Urinary bladder (tissue), 3 donors: ENCODE measurements at regions not wholly inside any gene's neighbourhood (a gene's known extent, or its start where the extent isn't known, plus 50 kb on each side); places are given as distances from the start of the nearest gene placed in this dataset.

Experiments used
- DNase-seq: peaks from one replicate; pipeline ENCODE4 v3.0.0-alpha.2; 2015; ENCODE audit errors: extremely low spot score
- H3K27ac ChIP-seq: one replicate; pipeline ENCODE4 v1.5.1; 2013; ENCODE audit warnings: low read depth, mild to moderate bottlenecking, moderate library complexity
- H3K36me3 ChIP-seq: one replicate; pipeline ENCODE4 v1.6.1; 2013; ENCODE audit warnings: mild to moderate bottlenecking, moderate library complexity; ENCODE audit not compliant: insufficient read depth
- H3K4me1 ChIP-seq: one replicate; pipeline ENCODE4 v1.6.1; 2013; ENCODE audit warnings: mild to moderate bottlenecking, moderate library complexity; ENCODE audit not compliant: insufficient read depth
- H3K4me3 ChIP-seq: one replicate; pipeline ENCODE4 v1.5.1; 2013; ENCODE audit warnings: low read depth, low read length
- WGBS: extraction: QIAGEN DNeasy Blood & Tissue Kit; methylation state at CpG from one replicate; pipeline ENCODE4 v1.1.7; 2013; 5-methylcytosine and 5-hydroxymethylcytosine counted together
- donor health status: healthy with polysubstance abuse.
- donor health status: healthy.

GRCh38 chr9:20205821-20206220 is 416.5 kb downstream of the MLLT3 start:
- H3K36me3 ChIP-seq = no peaks in the 10 kb centered on the region
- no peak overlapping the region for H3K27ac ChIP-seq
- no peak for DNase-seq
- WGBS = 59% methylated on average over 2 of the region's 2 CpGs
- H3K4me1 ChIP-seq = no peaks in the 10 kb centered on the region
- H3K4me3 ChIP-seq = no peak overlapping the region

GRCh38 chr9:20200991-20201431 is 412.2 kb upstream of the SLC24A2 start:
- Histone ChIP-seq H3K27ac (no peak overlapping the region), H3K4me3 (no peak overlapping the region), H3K4me1 (no peaks in the 10 kb centered on the region), H3K36me3 (no peaks in the 10 kb centered on the region)
- no peak for DNase-seq
- WGBS = 16% methylated on average over 1 of the region's 1 CpG

GRCh38 chr9:20200581-20200980 is 411.7 kb upstream of the SLC24A2 start:
- DNase-seq = no peak
- no peaks in the 10 kb centered on the region for H3K36me3 ChIP-seq
- no peak overlapping the region for H3K27ac ChIP-seq
- WGBS = 88% methylated on average over 2 of the region's 2 CpGs
- H3K4me3 ChIP-seq = no peak overlapping the region
- H3K4me1 ChIP-seq = no peaks in the 10 kb centered on the region

GRCh38 chr9:20199111-20199510 is 410.3 kb upstream of the SLC24A2 start:
- 96% methylated on average over 2 of the region's 2 CpGs for WGBS
- no peak for DNase-seq

GRCh38 chr9:20197976-20198685 is 409.3 kb upstream of the SLC24A2 start:
- 27% methylated on average over 7 of the region's 7 CpGs for WGBS
- peak; percentile 64 for DNase-seq
- Histone ChIP-seq H3K4me3 (no peak overlapping the region), H3K27ac (no peak overlapping the region), H3K4me1 (no peaks in the 10 kb centered on the region), H3K36me3 (no peaks in the 10 kb centered on the region)

More at GRCh38 chr9:20199111-20199510, 410.3 kb upstream of the SLC24A2 start:
- H3K4me1 ChIP-seq = no peaks in the 10 kb centered on the region
- no peaks in the 10 kb centered on the region for H3K36me3 ChIP-seq
- no peak overlapping the region for H3K27ac ChIP-seq
- H3K4me3 ChIP-seq = no peak overlapping the region

- 80% methylated on average over 4 of the region's 4 CpGs for WGBS
- no peaks in the 10 kb centered on the region for H3K36me3 ChIP-seq
- no peak overlapping the region for H3K27ac ChIP-seq
- no peaks in the 10 kb centered on the region for H3K4me1 ChIP-seq
- DNase-seq = no peak
- no peak overlapping the region for H3K4me3 ChIP-seq
Observed at GRCh38 chr9:20191228-20191840, 402.5 kb upstream of the SLC24A2 start.

GRCh38 chr9:20189871-20190270 is 401.0 kb upstream of the SLC24A2 start:
- no peak for DNase-seq
- H3K4me1 ChIP-seq = peaks cover 2% of the 10 kb centered on the region
- 73% methylated on average over 4 of the region's 4 CpGs for WGBS
- no peak overlapping the region for H3K4me3 ChIP-seq
- no peaks in the 10 kb centered on the region for H3K36me3 ChIP-seq
- no peak overlapping the region for H3K27ac ChIP-seq

- Histone ChIP-seq H3K4me3 (no peak overlapping the region), H3K4me1 (peaks cover 2% of the 10 kb centered on the region), H3K27ac (no peak overlapping the region), H3K36me3 (no peaks in the 10 kb centered on the region)
- 51% methylated on average over 6 of the region's 6 CpGs for WGBS
- no peak for DNase-seq
Observed at GRCh38 chr9:20188616-20189369, 400.0 kb upstream of the SLC24A2 start.

- 50% methylated on average over 2 of the region's 2 CpGs for WGBS
- Histone ChIP-seq H3K4me3 (no peak overlapping the region), H3K36me3 (no peaks in the 10 kb centered on the region), H3K27ac (no peak overlapping the region), H3K4me1 (peaks cover 2% of the 10 kb centered on the region)
- no peak for DNase-seq
Observed at GRCh38 chr9:20187318-20187717, 398.5 kb upstream of the SLC24A2 start.

GRCh38 chr9:20186823-20187222 is 398.0 kb upstream of the SLC24A2 start:
- H3K4me1 ChIP-seq = peaks cover 2% of the 10 kb centered on the region
- H3K27ac ChIP-seq = no peak overlapping the region
- DNase-seq = no peak
- no peaks in the 10 kb centered on the region for H3K36me3 ChIP-seq
- no peak overlapping the region for H3K4me3 ChIP-seq

GRCh38 chr9:20186231-20186630 is 397.4 kb upstream of the SLC24A2 start:
- Histone ChIP-seq H3K4me3 (no peak overlapping the region), H3K27ac (no peak overlapping the region), H3K4me1 (peaks cover 2% of the 10 kb centered on the region), H3K36me3 (no peaks in the 10 kb centered on the region)
- 88% methylated on average over 3 of the region's 3 CpGs for WGBS
- no peak for DNase-seq

- H3K4me1 ChIP-seq = peaks cover 2% of the 10 kb centered on the region
- H3K36me3 ChIP-seq = no peaks in the 10 kb centered on the region
- no peak overlapping the region for H3K4me3 ChIP-seq
- DNase-seq = no peak
- no peak overlapping the region for H3K27ac ChIP-seq
Observed at GRCh38 chr9:20184541-20184940, 395.7 kb upstream of the SLC24A2 start.

- Histone ChIP-seq H3K36me3 (no peaks in the 10 kb centered on the region), H3K4me1 (no peaks in the 10 kb centered on the region), H3K27ac (no peak overlapping the region), H3K4me3 (no peak overlapping the region)
- DNase-seq = no peak
Observed at GRCh38 chr9:20178679-20179078, 389.8 kb upstream of the SLC24A2 start.

GRCh38 chr9:20178197-20178596 is 389.4 kb upstream of the SLC24A2 start:
- H3K4me3 ChIP-seq = no peak overlapping the region
- no peak overlapping the region for H3K27ac ChIP-seq
- no peak for DNase-seq
- WGBS = 39% methylated on average over 1 of the region's 1 CpG
- no peaks in the 10 kb centered on the region for H3K36me3 ChIP-seq
- H3K4me1 ChIP-seq = no peaks in the 10 kb centered on the region
